ENCODE measurements at regions not wholly inside any gene's neighbourhood (a gene's known extent, or its start where the extent isn't known, plus 50 kb on each side); places are given as distances from the start of the nearest gene placed in this dataset.

GRCh38 chr3:153666991-153667740, 454.0 kb upstream of the ARHGEF26 start:
- no peaks in the 10 kb centered on the region for H3K4me1 ChIP-seq
- no peaks in the 10 kb centered on the region for H3K36me3 ChIP-seq (ENCODE audit: control insufficient read depth, insufficient read depth, low read length)
- no peaks in the 10 kb centered on the region for H3K9me3 ChIP-seq (ENCODE audit: control insufficient read depth, low read length)
- H3K27me3 ChIP-seq (ENCODE audit: control insufficient read depth, insufficient read depth, low read length): no peaks in the 10 kb centered on the region
- no peak overlapping the region for H2AFZ ChIP-seq
- H3K4me2 ChIP-seq (ENCODE audit: low read length): no peak overlapping the region
- no peaks in the 10 kb centered on the region for H3K79me2 ChIP-seq
- no peak for TF ChIP-seq CTCF (IDR thresholded peaks at IDR 0.05)
- no peak overlapping the region for H3K27ac ChIP-seq
- no peak overlapping the region for H3K9ac ChIP-seq
- H3K4me3 ChIP-seq (ENCODE audit: low read depth, low read length): no peak overlapping the region

GRCh38 chr3:153669527-153669926, 451.7 kb upstream of the ARHGEF26 start:
- H3K9ac ChIP-seq: no peak overlapping the region
- no peak overlapping the region for H3K27ac ChIP-seq
- H3K27me3 ChIP-seq (ENCODE audit: control insufficient read depth, insufficient read depth, low read length): no peaks in the 10 kb centered on the region
- TF ChIP-seq CTCF (IDR thresholded peaks at IDR 0.05): no peak
- no peaks in the 10 kb centered on the region for H3K9me3 ChIP-seq (ENCODE audit: control insufficient read depth, low read length)
- no peak overlapping the region for H2AFZ ChIP-seq
- no peak overlapping the region for H3K4me3 ChIP-seq (ENCODE audit: low read depth, low read length)
- no peak overlapping the region for H3K4me2 ChIP-seq (ENCODE audit: low read length)
- H3K36me3 ChIP-seq (ENCODE audit: control insufficient read depth, insufficient read depth, low read length): no peaks in the 10 kb centered on the region
- no peaks in the 10 kb centered on the region for H3K79me2 ChIP-seq
- H3K4me1 ChIP-seq: no peaks in the 10 kb centered on the region

GRCh38 chr3:153670577-153670976, 450.6 kb upstream of the ARHGEF26 start:
- Histone ChIP-seq H3K9ac (no peak overlapping the region), H3K4me3 (ENCODE audit: low read depth, low read length) (no peak overlapping the region), H3K4me2 (ENCODE audit: low read length) (no peak overlapping the region), H3K36me3 (ENCODE audit: control insufficient read depth, insufficient read depth, low read length) (no peaks in the 10 kb centered on the region), H3K9me3 (ENCODE audit: control insufficient read depth, low read length) (no peaks in the 10 kb centered on the region), H2AFZ (no peak overlapping the region), H3K27me3 (ENCODE audit: control insufficient read depth, insufficient read depth, low read length) (no peaks in the 10 kb centered on the region), H3K79me2 (no peaks in the 10 kb centered on the region), H3K27ac (no peak overlapping the region), H3K4me1 (no peaks in the 10 kb centered on the region)
- TF ChIP-seq CTCF (IDR thresholded peaks at IDR 0.05): no peak

- Histone ChIP-seq H3K36me3 (ENCODE audit: control insufficient read depth, insufficient read depth, low read length) (no peaks in the 10 kb centered on the region), H3K4me3 (ENCODE audit: low read depth, low read length) (no peak overlapping the region), H3K9me3 (ENCODE audit: control insufficient read depth, low read length) (no peaks in the 10 kb centered on the region), H3K4me2 (ENCODE audit: low read length) (no peak overlapping the region), H3K79me2 (no peaks in the 10 kb centered on the region), H3K9ac (no peak overlapping the region), H3K27me3 (ENCODE audit: control insufficient read depth, insufficient read depth, low read length) (no peaks in the 10 kb centered on the region), H2AFZ (no peak overlapping the region), H3K4me1 (no peaks in the 10 kb centered on the region), H3K27ac (no peak overlapping the region)
- no peak for TF ChIP-seq CTCF (IDR thresholded peaks at IDR 0.05)
These were observed 447.3 kb upstream of the ARHGEF26 start for GRCh38 chr3:153673853-153674252.

- no peaks in the 10 kb centered on the region for H3K79me2 ChIP-seq
- H3K27me3 ChIP-seq (ENCODE audit: control insufficient read depth, insufficient read depth, low read length): no peaks in the 10 kb centered on the region
- no peak overlapping the region for H2AFZ ChIP-seq
- H3K4me3 ChIP-seq (ENCODE audit: low read depth, low read length): no peak overlapping the region
- no peaks in the 10 kb centered on the region for H3K36me3 ChIP-seq (ENCODE audit: control insufficient read depth, insufficient read depth, low read length)
- no peaks in the 10 kb centered on the region for H3K4me1 ChIP-seq
- no peak for TF ChIP-seq CTCF (IDR thresholded peaks at IDR 0.05)
- H3K9me3 ChIP-seq (ENCODE audit: control insufficient read depth, low read length): no peaks in the 10 kb centered on the region
- no peak overlapping the region for H3K4me2 ChIP-seq (ENCODE audit: low read length)
- H3K27ac ChIP-seq: no peak overlapping the region
- no peak overlapping the region for H3K9ac ChIP-seq
These were observed 441.5 kb upstream of the ARHGEF26 start for GRCh38 chr3:153679714-153680113.

All from parathyroid adenoma (tissue), 2 donors.